Adrenal gland (tissue), 5 donors: ENCODE measurements at regions not wholly inside any gene's neighbourhood (a gene's known extent, or its start where the extent isn't known, plus 50 kb on each side); places are given as distances from the start of the nearest gene placed in this dataset.

Experiments used
- POLR2A ChIP-seq, 2 donors: fragments of 450-650 bp; IDR thresholded peaks; one replicate each; pipeline ENCODE4 v1.6.1; 2017; ENCODE audit warnings: antibody characterized with exemption in 2 of 2, mild to moderate bottlenecking in 2 of 2, moderate library complexity in 1 of 2
- TF ChIP-seq, protein P1 (sequence below), 6 experiments: fragments of 450-650 bp in 4 of 6; fragments of 200-600 bp in 2 of 6; sonication (generic) in 1 of 6; IDR thresholded peaks; 1 replicate in 5 of 6; 2 replicates in 1 of 6; pipeline versions ENCODE4 v1.5.1 to v1.8.0; 2016 to 2021; ENCODE audit warnings: antibody characterized with exemption in 6 of 6, mild to moderate bottlenecking in 2 of 6, moderate library complexity in 1 of 6
- donor health status: DM: no; HTN: no; CAD: no.

DNA sequence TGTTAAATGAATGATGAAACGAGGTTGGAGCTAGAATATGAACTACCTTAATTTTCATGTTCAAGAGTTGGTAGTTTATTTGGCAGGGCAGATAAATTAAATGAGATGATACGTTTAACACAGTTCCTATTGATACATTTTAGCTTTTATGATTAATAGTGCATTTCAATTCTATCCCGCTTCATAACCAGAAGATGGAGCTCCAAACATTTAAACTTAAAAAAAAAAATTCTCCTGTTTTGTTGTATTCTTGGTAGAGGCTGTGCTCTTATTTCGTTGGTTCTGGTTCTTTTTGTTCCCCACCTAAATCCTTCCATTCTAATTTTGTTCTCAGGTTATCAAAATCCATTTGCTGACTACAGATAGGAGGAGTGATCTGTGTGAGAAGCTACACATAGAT, 71.8 kb upstream of the PTPN13 start:
- TF ChIP-seq, protein P1, sequence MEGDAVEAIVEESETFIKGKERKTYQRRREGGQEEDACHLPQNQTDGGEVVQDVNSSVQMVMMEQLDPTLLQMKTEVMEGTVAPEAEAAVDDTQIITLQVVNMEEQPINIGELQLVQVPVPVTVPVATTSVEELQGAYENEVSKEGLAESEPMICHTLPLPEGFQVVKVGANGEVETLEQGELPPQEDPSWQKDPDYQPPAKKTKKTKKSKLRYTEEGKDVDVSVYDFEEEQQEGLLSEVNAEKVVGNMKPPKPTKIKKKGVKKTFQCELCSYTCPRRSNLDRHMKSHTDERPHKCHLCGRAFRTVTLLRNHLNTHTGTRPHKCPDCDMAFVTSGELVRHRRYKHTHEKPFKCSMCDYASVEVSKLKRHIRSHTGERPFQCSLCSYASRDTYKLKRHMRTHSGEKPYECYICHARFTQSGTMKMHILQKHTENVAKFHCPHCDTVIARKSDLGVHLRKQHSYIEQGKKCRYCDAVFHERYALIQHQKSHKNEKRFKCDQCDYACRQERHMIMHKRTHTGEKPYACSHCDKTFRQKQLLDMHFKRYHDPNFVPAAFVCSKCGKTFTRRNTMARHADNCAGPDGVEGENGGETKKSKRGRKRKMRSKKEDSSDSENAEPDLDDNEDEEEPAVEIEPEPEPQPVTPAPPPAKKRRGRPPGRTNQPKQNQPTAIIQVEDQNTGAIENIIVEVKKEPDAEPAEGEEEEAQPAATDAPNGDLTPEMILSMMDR (IDR thresholded peaks at IDR 0.05): peak in 4 of 6 experiments; percentile 6 to 43 (median 29)
- no peak for TF ChIP-seq POLR2A (IDR thresholded peaks at IDR 0.05)
